ENCODE measurements at regions not wholly inside any gene's neighbourhood (a gene's known extent, or its start where the extent isn't known, plus 50 kb on each side); places are given as distances from the start of the nearest gene placed in this dataset.
A peak's percentile ranks its signal among the peaks of the same experiment; 100 is the strongest.

GRCh38 chr13:40069173-40070044 lies 413.9 kb downstream of the COG6 start:
- TF ChIP-seq CTCF (conservative IDR thresholded peaks at IDR 0.05; ENCODE audit: low read depth in 2 of 2) (peak; percentile 87 to 91), REST (IDR thresholded peaks at IDR 0.05; ENCODE audit: unreplicated experiment) (no peak), EZH2 (IDR thresholded peaks at IDR 0.05; ENCODE audit: low read depth, unreplicated experiment) (no peak)
- Histone ChIP-seq H3K36me3 (ENCODE audit: insufficient read depth) (no peaks in the 10 kb centered on the region), H3K27ac (ENCODE audit: low read depth) (no peak overlapping the region), H3K4me2 (no peak overlapping the region), H2AFZ (no peak overlapping the region), H3K9me2 (ENCODE audit: insufficient read depth) (no peaks in the 10 kb centered on the region), H3F3A (replicated peaks; ENCODE audit: low read depth) (no peaks in the 10 kb centered on the region), H3K4me3 (no peak overlapping the region), H4K20me1 (replicated peaks; ENCODE audit: insufficient read depth) (no peaks in the 10 kb centered on the region), H3K4me1 (ENCODE audit: insufficient read depth) (no peaks in the 10 kb centered on the region), H3K27me3 (ENCODE audit: insufficient read depth) (no peaks in the 10 kb centered on the region), H3K79me2 (replicated peaks; ENCODE audit: insufficient read depth) (no peaks in the 10 kb centered on the region)
- H3K27me3 Mint-ChIP-seq (ENCODE audit: insufficient read depth, low read depth, poor library complexity) = peaks cover 4% of the 10 kb centered on the region
- H3K4me3 Mint-ChIP-seq = no peak overlapping the region
- no peaks in the 10 kb centered on the region for H3K36me3 Mint-ChIP-seq (ENCODE audit: low read depth)
- H3K27ac Mint-ChIP-seq = no peak overlapping the region
- H3K9me3 Mint-ChIP-seq = no peaks in the 10 kb centered on the region
- peaks cover 8% of the 10 kb centered on the region; the same call in 2 of the 3 replicates for H3K4me1 Mint-ChIP-seq
- peak; percentile 97 for ATAC-seq
- DNase-seq (ENCODE audit: low spot score) = peak; percentile 84

GRCh38 chr13:40070357-40070756 lies 414.9 kb downstream of the COG6 start:
- no peak overlapping the region for H3K27ac Mint-ChIP-seq
- TF ChIP-seq ZNF331 (CRISPR knock-in tag; IDR thresholded peaks at IDR 0.05; ENCODE audit: low read depth) (no peak), ZNF462 (CRISPR knock-in tag; IDR thresholded peaks at IDR 0.05) (no peak), STAT1 (IDR thresholded peaks at IDR 0.05; ENCODE audit: unreplicated experiment) (no peak), POLR2AphosphoS5 (IDR thresholded peaks at IDR 0.05; ENCODE audit: low read depth) (no peak)
- H3K27me3 Mint-ChIP-seq (ENCODE audit: insufficient read depth, low read depth, poor library complexity) = peaks cover 4% of the 10 kb centered on the region
- Histone ChIP-seq H3K79me2 (replicated peaks; ENCODE audit: insufficient read depth) (no peaks in the 10 kb centered on the region), H3K36me3 (ENCODE audit: insufficient read depth) (no peaks in the 10 kb centered on the region), H3K4me2 (no peak overlapping the region), H3K4me1 (ENCODE audit: insufficient read depth) (no peaks in the 10 kb centered on the region), H3K4me3 (no peak overlapping the region), H3F3A (replicated peaks; ENCODE audit: low read depth) (no peaks in the 10 kb centered on the region), H3K9me2 (ENCODE audit: insufficient read depth) (no peaks in the 10 kb centered on the region), H4K20me1 (replicated peaks; ENCODE audit: insufficient read depth) (no peaks in the 10 kb centered on the region), H3K27ac (ENCODE audit: low read depth) (no peak overlapping the region), H3K27me3 (ENCODE audit: insufficient read depth) (no peaks in the 10 kb centered on the region), H2AFZ (no peak overlapping the region)
- ATAC-seq = no peak
- peaks cover 15% of the 10 kb centered on the region; the same call in 2 of the 3 replicates for H3K4me1 Mint-ChIP-seq
- no peak for DNase-seq (ENCODE audit: low spot score)
- no peaks in the 10 kb centered on the region for H3K36me3 Mint-ChIP-seq (ENCODE audit: low read depth)
- H3K4me3 Mint-ChIP-seq = no peak overlapping the region
- no peaks in the 10 kb centered on the region for H3K9me3 Mint-ChIP-seq

Data from GM23338 (cell line).